ENCODE measurements at regions not wholly inside any gene's neighbourhood (a gene's known extent, or its start where the extent isn't known, plus 50 kb on each side); places are given as distances from the start of the nearest gene placed in this dataset.

DNA sequence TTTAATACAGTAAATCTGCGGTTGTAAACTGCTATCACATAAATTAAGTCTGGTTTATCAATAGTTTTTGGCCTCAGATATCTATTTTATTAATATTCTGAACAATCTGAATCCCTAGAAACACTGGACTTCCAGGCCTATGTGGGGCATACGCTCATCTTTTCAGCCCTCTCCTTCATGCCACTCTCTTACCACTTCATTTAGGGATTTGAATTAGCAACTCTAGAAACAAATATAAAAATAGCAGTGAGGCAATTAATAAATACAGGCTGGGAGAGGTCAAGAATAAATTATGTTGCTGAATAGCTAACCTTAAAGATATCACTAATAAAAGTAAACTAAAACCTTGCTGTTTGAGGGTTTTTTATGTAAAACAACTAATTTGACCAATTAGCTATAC, 480.3 kb upstream of the CD180 start:
- Histone ChIP-seq H3K4me3 (no peak overlapping the region), H3K4me1 (peaks cover 0 to 13% (median 0%) of the 10 kb centered on the region in 4 donors), H3K27ac (no peak overlapping the region), H3K9me3 (no peaks in the 10 kb centered on the region), H3K36me3 (no peaks in the 10 kb centered on the region), H3K27me3 (no peaks in the 10 kb centered on the region)
- DNase-seq (ENCODE audit: low spot score in 2 of 2) = no peak
- 90 to 96% methylated on average over 2 of the region's 2 CpGs for WGBS, 2 donors
- TF ChIP-seq EP300 (IDR thresholded peaks at IDR 0.05) (no peak), POLR2A (IDR thresholded peaks at IDR 0.05) (no peak)
- TF ChIP-seq, protein P1, sequence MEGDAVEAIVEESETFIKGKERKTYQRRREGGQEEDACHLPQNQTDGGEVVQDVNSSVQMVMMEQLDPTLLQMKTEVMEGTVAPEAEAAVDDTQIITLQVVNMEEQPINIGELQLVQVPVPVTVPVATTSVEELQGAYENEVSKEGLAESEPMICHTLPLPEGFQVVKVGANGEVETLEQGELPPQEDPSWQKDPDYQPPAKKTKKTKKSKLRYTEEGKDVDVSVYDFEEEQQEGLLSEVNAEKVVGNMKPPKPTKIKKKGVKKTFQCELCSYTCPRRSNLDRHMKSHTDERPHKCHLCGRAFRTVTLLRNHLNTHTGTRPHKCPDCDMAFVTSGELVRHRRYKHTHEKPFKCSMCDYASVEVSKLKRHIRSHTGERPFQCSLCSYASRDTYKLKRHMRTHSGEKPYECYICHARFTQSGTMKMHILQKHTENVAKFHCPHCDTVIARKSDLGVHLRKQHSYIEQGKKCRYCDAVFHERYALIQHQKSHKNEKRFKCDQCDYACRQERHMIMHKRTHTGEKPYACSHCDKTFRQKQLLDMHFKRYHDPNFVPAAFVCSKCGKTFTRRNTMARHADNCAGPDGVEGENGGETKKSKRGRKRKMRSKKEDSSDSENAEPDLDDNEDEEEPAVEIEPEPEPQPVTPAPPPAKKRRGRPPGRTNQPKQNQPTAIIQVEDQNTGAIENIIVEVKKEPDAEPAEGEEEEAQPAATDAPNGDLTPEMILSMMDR (IDR thresholded peaks at IDR 0.05) = no peak

DNA sequence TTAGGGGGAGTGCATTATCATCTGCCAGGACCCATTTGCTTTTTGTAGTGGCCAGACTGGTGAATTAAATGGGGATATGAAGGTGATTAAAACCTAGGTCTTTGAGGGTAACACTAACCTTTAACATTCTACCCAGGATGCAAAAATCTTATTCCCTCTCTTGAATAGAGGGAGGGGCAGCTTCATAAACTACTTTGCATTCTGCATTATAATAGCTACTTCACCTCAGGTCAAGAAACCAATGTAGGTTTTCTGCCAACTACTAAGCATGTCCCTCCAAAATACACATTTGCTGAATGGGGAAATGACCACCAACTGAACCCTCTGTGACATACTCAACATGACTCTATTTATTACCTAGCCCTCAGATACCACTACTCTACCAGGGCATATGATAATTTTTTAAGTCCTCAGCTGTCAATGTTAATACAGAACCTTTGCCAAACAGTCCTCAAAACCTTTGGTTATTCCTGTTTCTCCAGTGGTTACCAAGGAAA, 477.6 kb upstream of the CD180 start:
- no peaks in the 10 kb centered on the region for H3K36me3 ChIP-seq
- DNase-seq (ENCODE audit: low spot score in 2 of 2) = no peak
- TF ChIP-seq, protein P1 (IDR thresholded peaks at IDR 0.05) = no peak
- TF ChIP-seq POLR2A (IDR thresholded peaks at IDR 0.05) = no peak
- TF ChIP-seq EP300 (IDR thresholded peaks at IDR 0.05) = no peak

DNA sequence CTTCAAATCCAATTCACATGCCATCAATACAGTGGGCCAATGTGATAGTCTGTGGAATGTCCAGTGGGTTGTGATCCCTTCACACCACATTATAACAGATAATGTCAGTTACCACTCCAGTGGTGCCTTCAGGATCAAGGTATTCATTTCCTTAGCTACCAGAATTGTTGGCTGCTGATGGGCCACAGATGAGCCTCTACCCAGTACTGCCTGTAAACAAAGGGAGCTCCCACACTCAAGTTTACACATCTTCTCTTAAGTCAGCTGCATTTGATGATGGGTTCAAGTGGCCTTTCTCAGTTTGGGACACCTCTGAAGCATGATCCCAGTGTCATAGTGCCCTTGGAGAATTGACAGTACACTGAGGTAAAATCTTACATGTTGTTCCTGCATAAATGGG, 477.0 kb upstream of the CD180 start:
- no peak overlapping the region for H3K27ac ChIP-seq
- H3K9me3 ChIP-seq = no peaks in the 10 kb centered on the region
- TF ChIP-seq POLR2A (IDR thresholded peaks at IDR 0.05) = no peak
- H3K36me3 ChIP-seq = no peaks in the 10 kb centered on the region
- no peaks in the 10 kb centered on the region for H3K27me3 ChIP-seq
- H3K4me3 ChIP-seq = no peak overlapping the region
- no peak for DNase-seq (ENCODE audit: low spot score in 2 of 2)
- H3K4me1 ChIP-seq = no peaks in the 10 kb centered on the region

More for the DNA sequence above, 477.6 kb upstream of the CD180 start:
- Histone ChIP-seq H3K27ac (no peak overlapping the region), H3K4me3 (no peak overlapping the region), H3K9me3 (no peaks in the 10 kb centered on the region), H3K4me1 (no peaks in the 10 kb centered on the region), H3K27me3 (no peaks in the 10 kb centered on the region)

DNA sequence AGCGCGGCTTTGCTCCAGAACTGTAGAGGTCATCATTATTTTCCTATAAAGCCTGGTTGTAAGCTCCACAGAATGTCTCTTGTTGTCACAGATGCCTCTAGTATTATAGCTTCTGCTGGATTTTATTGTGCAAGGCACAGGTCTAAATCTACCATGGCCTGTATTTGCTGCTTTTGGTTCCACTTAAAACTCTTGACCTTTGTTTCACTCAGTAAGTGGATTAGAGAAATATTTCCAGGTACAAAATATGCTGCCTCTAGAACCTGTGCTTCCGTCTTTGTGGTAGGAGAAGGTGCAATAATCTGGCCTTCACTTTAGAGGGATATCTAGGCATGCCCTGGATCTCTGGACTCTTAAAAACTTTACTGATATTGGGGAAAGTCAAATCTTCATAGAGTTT, 476.6 kb upstream of the CD180 start:
- no peak for DNase-seq (ENCODE audit: low spot score in 2 of 2)
- WGBS, 2 donors = 96 to 99% methylated on average over 3 of the region's 3 CpGs
- Histone ChIP-seq H3K9me3 (no peaks in the 10 kb centered on the region), H3K27me3 (no peaks in the 10 kb centered on the region), H3K4me1 (no peaks in the 10 kb centered on the region), H3K36me3 (no peaks in the 10 kb centered on the region), H3K27ac (no peak overlapping the region), H3K4me3 (no peak overlapping the region)
- TF ChIP-seq, protein P1 (IDR thresholded peaks at IDR 0.05) = no peak
- TF ChIP-seq EP300 (IDR thresholded peaks at IDR 0.05) (no peak), POLR2A (IDR thresholded peaks at IDR 0.05) (no peak)

DNA sequence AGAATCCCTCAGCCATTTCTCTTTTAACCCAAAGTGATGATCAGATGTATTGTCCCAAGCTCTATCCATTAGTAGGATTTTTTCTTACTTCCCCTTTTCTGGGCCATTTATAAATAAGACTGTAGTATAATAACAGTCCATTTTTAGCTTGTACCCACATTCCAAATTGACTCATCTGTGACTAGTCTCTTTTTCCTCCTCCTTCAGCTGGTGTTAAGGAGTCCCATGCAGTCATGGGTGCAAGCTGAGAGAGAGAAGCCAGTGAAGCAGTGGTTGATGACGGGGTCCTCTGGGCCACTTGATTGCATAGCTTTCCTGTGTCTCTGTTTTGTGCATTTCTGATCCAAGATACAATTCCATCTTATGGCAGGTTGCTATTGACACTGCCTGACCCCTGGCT, 476.0 kb upstream of the CD180 start:
- 77 to 100% methylated on average over 1 of the region's 1 CpG for WGBS, 2 donors
- Histone ChIP-seq H3K27ac (no peak overlapping the region), H3K4me1 (no peaks in the 10 kb centered on the region), H3K27me3 (no peaks in the 10 kb centered on the region), H3K36me3 (no peaks in the 10 kb centered on the region), H3K4me3 (no peak overlapping the region), H3K9me3 (no peaks in the 10 kb centered on the region)
- no peak for TF ChIP-seq EP300 (IDR thresholded peaks at IDR 0.05)
- TF ChIP-seq, protein P1 (IDR thresholded peaks at IDR 0.05) = no peak
- DNase-seq (ENCODE audit: low spot score in 2 of 2) = no peak

DNA sequence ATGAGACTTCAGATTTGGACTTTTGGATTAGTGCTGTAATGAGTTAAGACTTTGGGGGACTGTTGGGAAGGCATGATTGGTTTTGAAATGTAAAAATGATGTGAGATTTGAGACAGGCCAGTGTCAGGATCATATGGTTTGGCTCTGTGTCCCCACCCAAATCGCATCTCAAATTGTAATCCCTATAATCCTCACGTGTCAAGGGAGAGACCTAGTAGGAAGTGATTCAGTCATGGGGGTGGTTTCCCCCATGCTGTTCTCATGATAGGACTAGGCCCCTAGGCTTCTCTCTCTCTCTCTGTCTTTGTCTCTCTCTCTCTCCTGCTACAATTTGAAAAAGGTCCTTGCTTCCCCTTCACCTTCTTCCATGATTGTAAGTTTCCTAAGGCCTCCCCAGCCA, 473.3 kb upstream of the CD180 start:
- Histone ChIP-seq H3K27ac (no peak overlapping the region), H3K4me1 (no peaks in the 10 kb centered on the region), H3K9me3 (peaks cover 0 to 16% (median 0%) of the 10 kb centered on the region in 4 donors), H3K36me3 (no peaks in the 10 kb centered on the region), H3K4me3 (no peak overlapping the region), H3K27me3 (no peaks in the 10 kb centered on the region)
- no peak for TF ChIP-seq POLR2A (IDR thresholded peaks at IDR 0.05)
- TF ChIP-seq, protein P1 (IDR thresholded peaks at IDR 0.05) = no peak
- no peak for TF ChIP-seq EP300 (IDR thresholded peaks at IDR 0.05)
- no peak for DNase-seq (ENCODE audit: low spot score in 2 of 2)
- WGBS, 2 donors = 79 to 90% methylated on average over 2 of the region's 2 CpGs

Data from tibial nerve (tissue), 4 donors.